ENCODE measurements at regions not wholly inside any gene's neighbourhood (a gene's known extent, or its start where the extent isn't known, plus 50 kb on each side); places are given as distances from the start of the nearest gene placed in this dataset.
"Not testable (repeated sequence)": the region's sequence is repeated elsewhere in the genome, so short reads cannot be mapped to it uniquely, and the experiment has no call there.

DNA sequence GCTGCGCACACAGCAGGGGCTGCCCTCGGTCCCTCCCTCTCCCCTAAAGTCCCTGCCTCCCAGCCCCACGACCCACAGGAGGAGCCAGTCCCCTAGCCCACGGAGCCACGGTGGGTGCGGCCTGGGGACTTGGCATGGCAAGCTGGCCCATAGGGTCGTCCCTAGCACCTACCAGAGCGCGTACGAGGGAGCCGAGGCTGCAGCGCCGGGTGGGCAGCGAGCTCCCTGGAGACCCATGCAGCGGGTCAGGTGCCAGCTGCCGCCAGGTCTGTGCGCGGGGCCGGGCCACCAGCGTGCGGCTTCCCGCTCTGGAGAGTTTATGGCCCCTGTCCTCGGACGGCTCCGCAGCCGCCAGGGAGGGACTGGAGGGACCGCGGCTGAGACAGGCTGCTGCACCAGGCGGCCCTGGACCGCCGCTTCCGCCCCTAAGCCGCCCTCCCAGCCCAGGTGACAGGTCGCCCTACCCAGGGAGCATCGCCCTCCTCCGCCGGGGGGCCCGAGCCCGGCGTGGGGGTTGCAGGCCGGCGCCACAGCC lies 273.6 kb downstream of the CCDC74A start:
- Mint-ChIP-seq H3K27me3 (ENCODE audit: unreplicated experiment) (peaks cover 5% of the 10 kb centered on the region), H3K9me3 (ENCODE audit: unreplicated experiment) (no peaks in the 10 kb centered on the region), H3K4me1 (ENCODE audit: unreplicated experiment) (no peaks in the 10 kb centered on the region), H3K36me3 (ENCODE audit: low read depth, unreplicated experiment) (peaks cover 3% of the 10 kb centered on the region), H3K27ac (ENCODE audit: unreplicated experiment) (no peak overlapping the region), H3K4me3 (ENCODE audit: unreplicated experiment) (no peak overlapping the region)
- TF ChIP-seq CTCF (IDR thresholded peaks at IDR 0.05; ENCODE audit: unreplicated experiment) = no peak
- DNase-seq (ENCODE audit: low spot score) = no peak

DNA sequence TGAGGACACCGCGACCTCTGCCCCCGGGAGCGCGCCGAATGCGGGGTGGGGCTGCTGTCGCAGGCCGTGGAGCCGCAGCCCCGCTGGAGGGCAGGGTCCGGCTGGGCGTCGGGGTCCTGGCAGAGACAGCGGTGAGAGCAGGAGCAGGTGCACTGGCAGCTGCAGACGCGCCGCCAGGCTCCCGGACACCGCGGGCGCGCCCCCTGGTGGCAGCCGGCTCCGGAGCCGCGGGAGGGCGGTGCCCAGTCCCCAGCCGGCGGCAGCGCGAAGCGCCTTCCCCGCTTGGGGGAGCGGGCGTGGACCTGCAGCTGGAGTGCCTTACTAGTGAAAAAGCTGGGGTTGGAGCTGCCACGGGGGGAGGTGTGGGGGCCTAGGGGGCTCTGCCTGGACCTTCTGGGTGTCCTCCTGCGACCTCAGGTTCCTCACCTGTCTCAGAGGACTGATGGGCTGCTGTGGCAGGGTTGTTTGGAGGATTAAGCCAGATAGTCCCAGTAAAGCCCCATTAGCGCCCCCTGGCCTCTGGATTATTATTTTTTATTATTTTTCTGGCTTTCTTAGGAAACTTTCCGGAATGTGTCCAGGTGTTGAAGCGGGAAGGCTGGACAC lies 274.2 kb downstream of the CCDC74A start:
- peak; percentile 82 for TF ChIP-seq CTCF (IDR thresholded peaks at IDR 0.05; ENCODE audit: unreplicated experiment)
- not testable (repeated sequence) for H3K9me3 Mint-ChIP-seq (ENCODE audit: unreplicated experiment); H3K27ac Mint-ChIP-seq (ENCODE audit: unreplicated experiment); H3K4me1 Mint-ChIP-seq (ENCODE audit: unreplicated experiment); H3K27me3 Mint-ChIP-seq (ENCODE audit: unreplicated experiment); H3K36me3 Mint-ChIP-seq (ENCODE audit: low read depth, unreplicated experiment)
- peak; percentile 93 for DNase-seq (ENCODE audit: low spot score)
- peak overlapping the region; percentile 88 for H3K4me3 Mint-ChIP-seq (ENCODE audit: unreplicated experiment)

GRCh38 chr2:131802351-131802836 lies 274.7 kb downstream of the CCDC74A start:
- peak; percentile 65 for DNase-seq (ENCODE audit: low spot score)
- not testable (repeated sequence) for H3K27ac Mint-ChIP-seq (ENCODE audit: unreplicated experiment); H3K27me3 Mint-ChIP-seq (ENCODE audit: unreplicated experiment); H3K4me1 Mint-ChIP-seq (ENCODE audit: unreplicated experiment); H3K9me3 Mint-ChIP-seq (ENCODE audit: unreplicated experiment); H3K36me3 Mint-ChIP-seq (ENCODE audit: low read depth, unreplicated experiment)
- peak overlapping the region; percentile 88 for H3K4me3 Mint-ChIP-seq (ENCODE audit: unreplicated experiment)

GRCh38 chr2:131803237-131803636 lies 275.5 kb downstream of the CCDC74A start:
- H3K4me1 Mint-ChIP-seq (ENCODE audit: unreplicated experiment); H3K27me3 Mint-ChIP-seq (ENCODE audit: unreplicated experiment); H3K9me3 Mint-ChIP-seq (ENCODE audit: unreplicated experiment); H3K4me3 Mint-ChIP-seq (ENCODE audit: unreplicated experiment); H3K36me3 Mint-ChIP-seq (ENCODE audit: low read depth, unreplicated experiment); H3K27ac Mint-ChIP-seq (ENCODE audit: unreplicated experiment); DNase-seq (ENCODE audit: low spot score): not testable (repeated sequence)

GRCh38 chr2:131812605-131813004 lies 284.9 kb downstream of the CCDC74A start:
- not testable (repeated sequence) for H3K9me3 Mint-ChIP-seq (ENCODE audit: unreplicated experiment); H3K4me3 Mint-ChIP-seq (ENCODE audit: unreplicated experiment); H3K27ac Mint-ChIP-seq (ENCODE audit: unreplicated experiment); H3K36me3 Mint-ChIP-seq (ENCODE audit: low read depth, unreplicated experiment); H3K27me3 Mint-ChIP-seq (ENCODE audit: unreplicated experiment); DNase-seq (ENCODE audit: low spot score)
- H3K4me1 Mint-ChIP-seq (ENCODE audit: unreplicated experiment) = peaks cover 16% of the 10 kb centered on the region

GRCh38 chr2:131813378-131813777 lies 285.7 kb downstream of the CCDC74A start:
- peaks cover 16% of the 10 kb centered on the region for H3K4me1 Mint-ChIP-seq (ENCODE audit: unreplicated experiment)
- not testable (repeated sequence) for H3K36me3 Mint-ChIP-seq (ENCODE audit: low read depth, unreplicated experiment); H3K27me3 Mint-ChIP-seq (ENCODE audit: unreplicated experiment); H3K27ac Mint-ChIP-seq (ENCODE audit: unreplicated experiment); H3K9me3 Mint-ChIP-seq (ENCODE audit: unreplicated experiment); H3K4me3 Mint-ChIP-seq (ENCODE audit: unreplicated experiment); DNase-seq (ENCODE audit: low spot score)

DNA sequence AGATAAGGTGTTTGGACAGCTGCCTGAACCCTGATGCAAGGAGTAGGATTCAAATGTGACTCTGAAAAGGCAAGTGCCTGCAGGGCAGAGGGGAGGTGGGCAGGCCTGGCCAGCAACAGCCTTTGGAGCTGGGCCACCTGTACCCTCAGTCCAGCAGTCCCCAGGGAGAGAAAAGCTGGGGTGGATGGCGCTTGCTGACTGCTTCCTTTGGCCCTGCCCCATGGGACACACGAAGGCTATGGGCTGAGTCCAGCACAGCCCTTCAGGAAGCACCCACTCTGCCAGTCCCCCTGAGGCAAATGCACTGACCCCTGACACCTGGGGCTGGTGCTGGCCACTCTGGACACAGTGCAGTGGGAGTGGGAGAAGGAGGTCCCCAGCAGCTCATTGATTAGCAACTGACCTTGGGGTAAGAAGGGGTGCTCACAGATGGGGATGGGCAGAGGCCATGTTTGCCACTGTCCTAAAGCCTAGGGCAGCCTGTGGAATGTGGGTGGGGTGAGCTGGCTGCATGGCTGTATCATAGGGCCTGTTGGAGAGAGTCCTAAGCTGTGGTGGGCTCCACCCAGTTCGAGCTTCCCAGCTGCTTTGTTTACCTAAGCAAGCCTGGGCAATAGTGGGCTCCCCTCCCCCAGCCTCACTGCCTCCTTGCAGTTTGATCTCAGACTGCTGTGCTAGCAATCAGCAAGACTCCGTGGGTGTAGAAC lies 290.7 kb downstream of the CCDC74A start:
- H3K27me3 Mint-ChIP-seq (ENCODE audit: unreplicated experiment); H3K36me3 Mint-ChIP-seq (ENCODE audit: low read depth, unreplicated experiment); H3K9me3 Mint-ChIP-seq (ENCODE audit: unreplicated experiment); DNase-seq (ENCODE audit: low spot score); H3K27ac Mint-ChIP-seq (ENCODE audit: unreplicated experiment); H3K4me3 Mint-ChIP-seq (ENCODE audit: unreplicated experiment); H3K4me1 Mint-ChIP-seq (ENCODE audit: unreplicated experiment): not testable (repeated sequence)

DNA sequence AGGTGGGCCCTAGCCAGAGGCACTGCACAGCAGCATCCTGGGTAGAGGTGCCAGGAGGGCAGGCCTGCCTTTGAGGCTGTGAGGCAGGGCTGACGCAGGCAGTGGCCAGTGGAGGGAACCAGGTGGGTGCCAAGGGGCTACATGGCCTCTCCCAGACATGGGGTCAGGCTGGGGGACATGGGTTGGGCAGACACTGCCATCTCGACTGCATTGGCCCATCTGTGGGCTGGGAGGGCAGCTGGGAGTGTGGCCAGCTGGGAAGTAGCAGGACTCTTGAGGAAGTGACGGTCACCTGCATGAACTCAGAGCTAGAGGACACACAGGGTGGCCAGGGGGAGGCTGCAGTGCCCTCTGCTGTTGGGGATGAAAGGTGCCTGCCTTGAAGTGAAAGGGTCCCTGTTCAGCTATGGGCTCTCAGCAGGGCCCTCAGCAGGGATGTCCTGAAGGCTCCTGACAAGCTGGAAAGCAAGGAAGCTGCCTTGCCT lies 294.6 kb downstream of the CCDC74A start:
- not testable (repeated sequence) for H3K36me3 Mint-ChIP-seq (ENCODE audit: low read depth, unreplicated experiment); H3K4me1 Mint-ChIP-seq (ENCODE audit: unreplicated experiment); DNase-seq (ENCODE audit: low spot score)

DNA sequence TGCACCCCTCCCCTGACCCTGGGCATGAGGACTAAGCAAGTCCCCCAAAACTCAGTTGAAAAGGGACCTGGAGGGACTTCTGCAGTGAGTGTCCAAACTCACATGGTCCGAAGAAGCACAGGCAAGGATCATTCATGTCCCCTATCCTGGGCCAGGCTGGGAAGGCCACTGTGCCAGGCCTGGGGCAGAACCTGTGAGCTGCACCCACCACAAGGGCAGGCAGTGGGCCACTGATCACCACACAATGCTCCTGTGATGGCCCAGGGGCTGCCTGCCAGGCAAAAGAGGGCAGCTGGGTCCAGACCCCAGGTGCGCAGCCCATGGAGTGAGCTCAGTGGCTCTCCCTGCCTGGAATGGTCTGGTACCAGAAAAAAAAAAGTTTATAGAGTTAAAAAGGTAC lies 295.4 kb downstream of the CCDC74A start:
- H3K27ac Mint-ChIP-seq (ENCODE audit: unreplicated experiment); H3K4me1 Mint-ChIP-seq (ENCODE audit: unreplicated experiment); DNase-seq (ENCODE audit: low spot score); H3K4me3 Mint-ChIP-seq (ENCODE audit: unreplicated experiment); H3K36me3 Mint-ChIP-seq (ENCODE audit: low read depth, unreplicated experiment); H3K27me3 Mint-ChIP-seq (ENCODE audit: unreplicated experiment): not testable (repeated sequence)
- H3K9me3 Mint-ChIP-seq (ENCODE audit: unreplicated experiment) = peaks cover 12% of the 10 kb centered on the region

More for the DNA sequence above, 294.6 kb downstream of the CCDC74A start:
- H3K27me3 Mint-ChIP-seq (ENCODE audit: unreplicated experiment); H3K27ac Mint-ChIP-seq (ENCODE audit: unreplicated experiment); H3K4me3 Mint-ChIP-seq (ENCODE audit: unreplicated experiment): not testable (repeated sequence)
- H3K9me3 Mint-ChIP-seq (ENCODE audit: unreplicated experiment) = peaks cover 11% of the 10 kb centered on the region

- H3K9me3 Mint-ChIP-seq (ENCODE audit: unreplicated experiment); H3K4me3 Mint-ChIP-seq (ENCODE audit: unreplicated experiment); DNase-seq (ENCODE audit: low spot score): not testable (repeated sequence)
These were observed 297.3 kb downstream of the CCDC74A start for GRCh38 chr2:131824986-131825385.

More at GRCh38 chr2:131824986-131825385, 297.3 kb downstream of the CCDC74A start:
- not testable (repeated sequence) for H3K27ac Mint-ChIP-seq (ENCODE audit: unreplicated experiment); H3K4me1 Mint-ChIP-seq (ENCODE audit: unreplicated experiment); H3K27me3 Mint-ChIP-seq (ENCODE audit: unreplicated experiment); H3K36me3 Mint-ChIP-seq (ENCODE audit: low read depth, unreplicated experiment)
